Endothelial cell of umbilical vein (primary cell): ENCODE measurements at regions not wholly inside any gene's neighbourhood (a gene's known extent, or its start where the extent isn't known, plus 50 kb on each side); places are given as distances from the start of the nearest gene placed in this dataset.

Experiments used
- BruUV-seq: library from RNA; stranded (reverse); fragments of 400-500 nt; replicated peaks from 2 replicates; lab custom pipeline; 2021; lab: Mats Ljungman, UMichigan
- CTCF ChIA-PET: fragments of 300-600, 350-600 bp; sonication (Branson Sonifier 250); formaldehyde crosslinking; loops from one replicate; lab custom pipeline; 2021; ENCODE audit warnings: antibody characterized with exemption, inconsistent platforms; lab: Charles Lee
- POLR2A ChIA-PET: fragments of 300-600, 350-600 bp; sonication (Branson Sonifier 250); formaldehyde crosslinking; loops from one replicate; lab custom pipeline; 2021; ENCODE audit warnings: antibody characterized with exemption, inconsistent platforms; lab: Charles Lee
- DNase-seq: peaks from one replicate; pipeline ENCODE4 v3.0.0-alpha.2; 2011; ENCODE audit warnings: low read depth, low spot score
- FAIRE-seq: peaks from 2 replicates; lab custom pipeline; 2011; peaks lifted over from hg19 to GRCh38; lab: Jason Lieb, UNC
- H2AFZ ChIP-seq: 2 replicates; pipeline ENCODE4 v1.6.0; 2012; ENCODE audit warnings: low read depth, low read length, control low read depth, inconsistent platforms
- H3K27ac ChIP-seq: 2 replicates; pipeline ENCODE4 v1.5.1; 2011; ENCODE audit warnings: low read depth, mild to moderate bottlenecking, control low read depth, low read length, moderate library complexity; ENCODE audit not compliant: insufficient read depth
- H3K27me3 ChIP-seq, 2 experiments: 2 replicates each; pipeline versions ENCODE4 v1.6.0 to v1.6.1; 2011; ENCODE audit warnings: low read length in 2 of 2, mixed read lengths in 1 of 2; ENCODE audit not compliant: control insufficient read depth in 2 of 2, insufficient read depth in 2 of 2
- H3K36me3 ChIP-seq, 2 experiments: 2 replicates in 1 of 2; 3 replicates in 1 of 2; pipeline ENCODE4 v1.5.1; 2011; ENCODE audit warnings: low read length in 2 of 2, mild to moderate bottlenecking in 1 of 2, moderate library complexity in 1 of 2; ENCODE audit not compliant: control insufficient read depth in 2 of 2, insufficient read depth in 2 of 2; ENCODE audit errors: extremely low read depth in 1 of 2
- H3K4me1 ChIP-seq: 3 replicates; pipeline ENCODE4 v1.5.1; 2011; ENCODE audit warnings: mild to moderate bottlenecking, low read length; ENCODE audit not compliant: control insufficient read depth, insufficient read depth; ENCODE audit errors: extremely low read depth
- H3K4me2 ChIP-seq: 2 replicates; pipeline ENCODE4 v1.6.1; 2011; ENCODE audit warnings: low read length, control low read depth, mixed read lengths; ENCODE audit not compliant: insufficient read depth
- H3K4me3 ChIP-seq, 3 experiments: fragments of 200-600 bp in 1 of 3; sonication (generic), shearing (Covaris generic) in 1 of 3; replicated peaks in 1 of 3; 2 replicates each; pipeline ENCODE4 v1.5.1; 2011 to 2016; ENCODE audit warnings: control low read depth in 3 of 3, low read length in 3 of 3, mild to moderate bottlenecking in 2 of 3, inconsistent platforms in 1 of 3, low read depth in 1 of 3, moderate library complexity in 1 of 3; ENCODE audit not compliant: insufficient read depth in 1 of 3
- H3K79me2 ChIP-seq: 2 replicates; pipeline ENCODE4 v1.6.0; 2012; ENCODE audit warnings: low read length, inconsistent platforms; ENCODE audit not compliant: control insufficient read depth, insufficient read depth
- H3K9ac ChIP-seq: replicated peaks from 2 replicates; pipeline ENCODE3; 2011; ENCODE audit warnings: low read length, control low read depth; ENCODE audit not compliant: insufficient read depth; ENCODE audit errors: extremely low read depth
- H3K9me1 ChIP-seq: replicated peaks from 3 replicates; pipeline ENCODE4 v1.6.0; 2011; ENCODE audit warnings: mild to moderate bottlenecking, low read length; ENCODE audit not compliant: control insufficient read depth, insufficient read depth; ENCODE audit errors: extremely low read depth
- H3K9me3 ChIP-seq: replicated peaks from 2 replicates; pipeline ENCODE4 v1.5.1; 2012; ENCODE audit warnings: low read length, inconsistent platforms; ENCODE audit not compliant: control insufficient read depth, insufficient read depth
- H4K20me1 ChIP-seq: replicated peaks from 2 replicates; pipeline ENCODE3; 2011; ENCODE audit warnings: mild to moderate bottlenecking, low read length; ENCODE audit not compliant: control insufficient read depth, insufficient read depth; ENCODE audit errors: extremely low read depth
- EZH2 ChIP-seq: IDR thresholded peaks from 2 replicates; pipeline ENCODE4 v1.6.1; 2012; ENCODE audit warnings: borderline replicate concordance, low read depth, mild to moderate bottlenecking, moderate library complexity, low read length, inconsistent platforms; ENCODE audit not compliant: severe bottlenecking
- FOS ChIP-seq: IDR thresholded peaks from 2 replicates; pipeline ENCODE4 v1.6.1; 2011; ENCODE audit warnings: mild to moderate bottlenecking, low read length, moderate library complexity, borderline replicate concordance; ENCODE audit not compliant: insufficient read depth
- GATA2 ChIP-seq: IDR thresholded peaks from 2 replicates; pipeline ENCODE4 v1.7.0; 2011; ENCODE audit warnings: low read depth, mild to moderate bottlenecking, moderate library complexity, mixed read lengths, low read length; ENCODE audit not compliant: insufficient read length, insufficient read depth
- JUN ChIP-seq: IDR thresholded peaks from 2 replicates; pipeline ENCODE4 v1.6.1; 2011; ENCODE audit warnings: borderline replicate concordance, low read depth; ENCODE audit not compliant: insufficient read length, insufficient read depth
- MYC ChIP-seq: IDR thresholded peaks from one replicate; pipeline ENCODE4 v1.6.1; 2011; ENCODE audit warnings: mild to moderate bottlenecking, low read depth, low read length
- POLR2A ChIP-seq: IDR thresholded peaks from 2 replicates; pipeline ENCODE4 v1.6.1; 2012; ENCODE audit warnings: low read depth, mild to moderate bottlenecking, control low read depth, low read length
- POLR2AphosphoS5 ChIP-seq: IDR thresholded peaks from 2 replicates; pipeline ENCODE4 v1.6.1; 2012; ENCODE audit warnings: low read depth, mild to moderate bottlenecking, control low read depth, low read length, moderate library complexity; ENCODE audit not compliant: insufficient read depth
- dilution Hi-C: fragments of 300-500 bp; cut with MboI; formaldehyde crosslinking; loops from one replicate; pipeline ENCODE4 v1.15.0; 2019; ENCODE audit warnings: low sequenced_read_pairs; ENCODE audit not compliant: extremely low pct_ligation_motif_present
- intact Hi-C: fragments of 100-400 bp; cut with micrococcal nuclease; formaldehyde crosslinking; loops from one replicate; pipeline ENCODE4 v1.10.0; 2022
- TF ChIP-seq, protein P1 (sequence below), 2 donors: IDR thresholded peaks; 1 replicate in 1 of 2; 2 replicates in 1 of 2; pipeline ENCODE4 v1.5.1; 2011; ENCODE audit warnings: low read length in 2 of 2, mild to moderate bottlenecking in 2 of 2, moderate library complexity in 2 of 2, control low read depth in 1 of 2, inconsistent platforms in 1 of 2, low read depth in 1 of 2; ENCODE audit not compliant: insufficient read depth in 1 of 2; ENCODE audit errors: extremely low read depth in 1 of 2
- TF ChIP-seq, protein P2 (sequence below): IDR thresholded peaks from 2 replicates; pipeline ENCODE4 v1.6.1; 2011; ENCODE audit not compliant: insufficient read depth, insufficient read length

DNA sequence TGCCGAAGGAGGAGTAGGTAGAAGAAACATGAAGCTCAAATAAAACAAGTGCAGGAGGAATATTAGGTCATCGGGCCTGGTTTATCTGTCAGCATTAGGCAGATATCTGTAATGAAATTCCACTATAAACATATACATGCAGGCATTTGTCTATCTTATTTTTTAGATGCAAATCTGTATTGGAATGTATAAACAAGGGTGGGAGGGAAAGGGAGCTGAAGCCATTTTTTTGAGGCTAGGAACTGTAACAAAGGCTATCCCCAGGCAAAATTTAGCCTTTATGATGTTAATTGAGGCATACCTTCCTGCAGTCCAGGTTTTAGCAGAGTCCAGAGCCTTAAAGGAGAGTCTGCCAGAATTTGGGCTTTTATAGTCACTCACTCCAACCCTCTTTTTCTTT lies 72.5 kb downstream of the PHLDA1 start:
- TF ChIP-seq POLR2A (no peak), GATA2 (no peak), EZH2 (no peak), POLR2AphosphoS5 (no peak)
- dilution Hi-C loops (no loop called here), intact Hi-C loops (no loop called here)
- CTCF ChIA-PET: interaction anchor here (0.5 to 1.4 kb wide), 5 partner anchors 14 to 57 kb away, joined by 3 to 4 read pairs (median 3); no protein-coding TSS in a partner anchor
- no TSS peak for BruUV-seq
- H3K27ac ChIP-seq: no peak overlapping the region
- FAIRE-seq (peak; percentile 26), DNase-seq (no peak)
- H4K20me1 ChIP-seq: no peaks in the 10 kb centered on the region
- no peaks in the 10 kb centered on the region for H3K79me2 ChIP-seq
- no peaks in the 10 kb centered on the region for H3K36me3 ChIP-seq
- POLR2A ChIA-PET: no interaction called here
- H3K4me1 ChIP-seq: peaks cover 10% of the 10 kb centered on the region
- no peaks in the 10 kb centered on the region for H3K27me3 ChIP-seq
- no peak overlapping the region for H3K4me2 ChIP-seq
- H2AFZ ChIP-seq: no peak overlapping the region
- H3K4me3 ChIP-seq: no peak overlapping the region
- H3K9me3 ChIP-seq: no peaks in the 10 kb centered on the region
- no peaks in the 10 kb centered on the region for H3K9me1 ChIP-seq
- H3K9ac ChIP-seq: no peak overlapping the region

DNA sequence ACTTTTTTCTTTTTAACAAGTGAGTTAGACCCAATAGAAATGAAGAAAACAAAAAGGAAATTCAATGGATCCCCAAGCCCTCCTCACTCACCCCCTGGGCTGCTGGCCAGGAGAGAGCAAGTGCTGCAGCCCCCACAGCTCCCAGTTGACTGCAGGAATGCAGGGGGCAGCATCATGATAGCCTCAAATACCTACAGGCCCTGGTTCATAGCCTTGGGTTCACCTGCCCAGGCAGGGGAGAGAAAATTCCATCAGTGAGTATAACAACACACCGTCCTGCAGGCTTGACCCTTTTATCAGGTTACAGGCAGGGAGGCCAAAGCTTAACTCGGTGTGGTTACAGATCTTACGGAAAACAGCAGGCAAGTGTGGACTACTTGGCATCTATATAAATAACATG lies 76.3 kb downstream of the PHLDA1 start:
- H3K79me2 ChIP-seq: no peaks in the 10 kb centered on the region
- TF ChIP-seq POLR2A (no peak), FOS (no peak), POLR2AphosphoS5 (no peak), GATA2 (no peak), MYC (no peak), EZH2 (no peak), JUN (no peak)
- TF ChIP-seq, protein P1, sequence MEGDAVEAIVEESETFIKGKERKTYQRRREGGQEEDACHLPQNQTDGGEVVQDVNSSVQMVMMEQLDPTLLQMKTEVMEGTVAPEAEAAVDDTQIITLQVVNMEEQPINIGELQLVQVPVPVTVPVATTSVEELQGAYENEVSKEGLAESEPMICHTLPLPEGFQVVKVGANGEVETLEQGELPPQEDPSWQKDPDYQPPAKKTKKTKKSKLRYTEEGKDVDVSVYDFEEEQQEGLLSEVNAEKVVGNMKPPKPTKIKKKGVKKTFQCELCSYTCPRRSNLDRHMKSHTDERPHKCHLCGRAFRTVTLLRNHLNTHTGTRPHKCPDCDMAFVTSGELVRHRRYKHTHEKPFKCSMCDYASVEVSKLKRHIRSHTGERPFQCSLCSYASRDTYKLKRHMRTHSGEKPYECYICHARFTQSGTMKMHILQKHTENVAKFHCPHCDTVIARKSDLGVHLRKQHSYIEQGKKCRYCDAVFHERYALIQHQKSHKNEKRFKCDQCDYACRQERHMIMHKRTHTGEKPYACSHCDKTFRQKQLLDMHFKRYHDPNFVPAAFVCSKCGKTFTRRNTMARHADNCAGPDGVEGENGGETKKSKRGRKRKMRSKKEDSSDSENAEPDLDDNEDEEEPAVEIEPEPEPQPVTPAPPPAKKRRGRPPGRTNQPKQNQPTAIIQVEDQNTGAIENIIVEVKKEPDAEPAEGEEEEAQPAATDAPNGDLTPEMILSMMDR (IDR thresholded peaks at IDR 0.05; ENCODE audit: extremely low read depth in 1 of 2, insufficient read depth in 1 of 2, low read depth in 1 of 2, low read length in 2 of 2): no peak
- TF ChIP-seq, protein P2, sequence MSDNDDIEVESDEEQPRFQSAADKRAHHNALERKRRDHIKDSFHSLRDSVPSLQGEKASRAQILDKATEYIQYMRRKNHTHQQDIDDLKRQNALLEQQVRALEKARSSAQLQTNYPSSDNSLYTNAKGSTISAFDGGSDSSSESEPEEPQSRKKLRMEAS: no peak
- H3K27me3 ChIP-seq: no peaks in the 10 kb centered on the region
- H3K9ac ChIP-seq: no peak overlapping the region
- no peak overlapping the region for H3K27ac ChIP-seq
- H3K4me2 ChIP-seq: no peak overlapping the region
- H3K9me1 ChIP-seq: no peaks in the 10 kb centered on the region
- H3K36me3 ChIP-seq: no peaks in the 10 kb centered on the region
- POLR2A ChIA-PET: no interaction called here
- H2AFZ ChIP-seq: no peak overlapping the region
- no peak for FAIRE-seq
- CTCF ChIA-PET: interaction anchor here (2.1 kb wide), 1 partner anchor 14 kb away, joined by 6 read pairs; no protein-coding TSS in a partner anchor
- H4K20me1 ChIP-seq: no peaks in the 10 kb centered on the region
- H3K9me3 ChIP-seq: no peaks in the 10 kb centered on the region
- H3K4me3 ChIP-seq: no peak overlapping the region
- peaks cover 25% of the 10 kb centered on the region for H3K4me1 ChIP-seq
- dilution Hi-C loops (no loop called here), intact Hi-C loops (no loop called here)
- no peak for DNase-seq
- no TSS peak for BruUV-seq
